Breast epithelium (tissue), 3 donors: ENCODE measurements at regions not wholly inside any gene's neighbourhood (a gene's known extent, or its start where the extent isn't known, plus 50 kb on each side); places are given as distances from the start of the nearest gene placed in this dataset.

Experiments used
- POLR2A ChIP-seq: fragments of 450-650 bp; IDR thresholded peaks from one replicate; pipeline ENCODE4 v1.6.1; 2016; ENCODE audit warnings: antibody characterized with exemption, mild to moderate bottlenecking, moderate library complexity
- POLR2AphosphoS5 ChIP-seq, 3 donors: sonication (generic); formaldehyde crosslinking; IDR thresholded peaks; one replicate each; pipeline ENCODE4 v1.6.1; 2017; ENCODE audit warnings: antibody characterized with exemption in 3 of 3
- TF ChIP-seq, protein P1 (sequence below), 3 donors: fragments of 450-650 bp; IDR thresholded peaks; one replicate each; pipeline ENCODE4 v1.5.1; 2016 to 2017; ENCODE audit warnings: antibody characterized with exemption in 3 of 3, mild to moderate bottlenecking in 3 of 3, moderate library complexity in 3 of 3

DNA sequence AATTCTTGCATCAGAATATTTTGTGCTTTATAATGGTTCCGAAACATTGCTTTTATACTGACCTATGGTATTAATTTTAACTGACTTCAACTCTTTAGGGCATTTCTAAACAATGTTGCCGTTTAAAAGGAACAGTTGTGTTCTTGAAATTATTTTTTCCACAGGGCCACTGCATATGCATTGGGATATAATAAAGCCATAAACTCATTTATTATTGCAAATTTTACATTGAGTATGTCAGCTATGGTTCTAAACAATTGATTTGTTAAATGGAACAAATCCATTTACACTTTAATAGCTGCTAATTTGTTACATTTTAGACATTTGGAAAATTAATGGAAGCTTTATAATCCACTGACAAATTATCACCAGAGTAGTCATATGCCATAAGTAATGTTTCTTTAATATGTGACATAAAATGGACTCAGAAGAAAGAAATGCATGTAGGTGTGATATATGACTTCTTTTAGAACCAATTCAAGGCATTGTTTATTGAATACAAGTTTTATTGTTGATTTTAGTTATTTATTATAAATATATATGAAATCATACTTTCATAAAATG lies 553.3 kb downstream of the TLL1 start:
- TF ChIP-seq, protein P1, sequence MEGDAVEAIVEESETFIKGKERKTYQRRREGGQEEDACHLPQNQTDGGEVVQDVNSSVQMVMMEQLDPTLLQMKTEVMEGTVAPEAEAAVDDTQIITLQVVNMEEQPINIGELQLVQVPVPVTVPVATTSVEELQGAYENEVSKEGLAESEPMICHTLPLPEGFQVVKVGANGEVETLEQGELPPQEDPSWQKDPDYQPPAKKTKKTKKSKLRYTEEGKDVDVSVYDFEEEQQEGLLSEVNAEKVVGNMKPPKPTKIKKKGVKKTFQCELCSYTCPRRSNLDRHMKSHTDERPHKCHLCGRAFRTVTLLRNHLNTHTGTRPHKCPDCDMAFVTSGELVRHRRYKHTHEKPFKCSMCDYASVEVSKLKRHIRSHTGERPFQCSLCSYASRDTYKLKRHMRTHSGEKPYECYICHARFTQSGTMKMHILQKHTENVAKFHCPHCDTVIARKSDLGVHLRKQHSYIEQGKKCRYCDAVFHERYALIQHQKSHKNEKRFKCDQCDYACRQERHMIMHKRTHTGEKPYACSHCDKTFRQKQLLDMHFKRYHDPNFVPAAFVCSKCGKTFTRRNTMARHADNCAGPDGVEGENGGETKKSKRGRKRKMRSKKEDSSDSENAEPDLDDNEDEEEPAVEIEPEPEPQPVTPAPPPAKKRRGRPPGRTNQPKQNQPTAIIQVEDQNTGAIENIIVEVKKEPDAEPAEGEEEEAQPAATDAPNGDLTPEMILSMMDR (IDR thresholded peaks at IDR 0.05), result no peak
- no peak for TF ChIP-seq POLR2A
- no peak for TF ChIP-seq POLR2AphosphoS5 (IDR thresholded peaks at IDR 0.05)
